Fibroblast of gingiva (primary cell): ENCODE measurements at regions not wholly inside any gene's neighbourhood (a gene's known extent, or its start where the extent isn't known, plus 50 kb on each side); places are given as distances from the start of the nearest gene placed in this dataset.
"Not testable (repeated sequence)": the region's sequence is repeated elsewhere in the genome, so short reads cannot be mapped to it uniquely, and the experiment has no call there.

Experiments used
- DNase-seq: peaks from one replicate; pipeline ENCODE4 v3.0.0-alpha.2; 2011; ENCODE audit warnings: low read depth

- DNase-seq, result not testable (repeated sequence)
These were observed 137.2 kb upstream of the JCAD start for GRCh38 chr10:30196559-30196958.

- DNase-seq, result no peak
These were observed 133.6 kb upstream of the JCAD start for GRCh38 chr10:30192846-30193608.

- DNase-seq, result no peak
These were observed 131.5 kb upstream of the JCAD start for GRCh38 chr10:30190577-30191552.

- peak; percentile 45 for DNase-seq
These were observed 129.8 kb upstream of the JCAD start for GRCh38 chr10:30189238-30189580.

- no peak for DNase-seq
These were observed 129.3 kb upstream of the JCAD start for GRCh38 chr10:30188556-30189237.

GRCh38 chr10:30188101-30188500, 128.7 kb upstream of the JCAD start:
- no peak for DNase-seq

GRCh38 chr10:30187010-30187409, 127.6 kb upstream of the JCAD start:
- no peak for DNase-seq

GRCh38 chr10:30186371-30186875, 127.0 kb upstream of the JCAD start:
- DNase-seq, result peak; percentile 6

GRCh38 chr10:30185916-30186315, 126.5 kb upstream of the JCAD start:
- DNase-seq, result peak; percentile 85

GRCh38 chr10:30185341-30185740, 126.0 kb upstream of the JCAD start:
- no peak for DNase-seq

- peak; percentile 17 for DNase-seq
These were observed 125.1 kb upstream of the JCAD start for GRCh38 chr10:30184397-30185033.

GRCh38 chr10:30183055-30183402, 123.6 kb upstream of the JCAD start:
- DNase-seq, result no peak

- DNase-seq, result peak; percentile 93
These were observed 123.0 kb upstream of the JCAD start for GRCh38 chr10:30182191-30183054.

- peak; percentile 96 for DNase-seq
These were observed 119.1 kb upstream of the JCAD start for GRCh38 chr10:30178356-30178964.

- peak; percentile 71 for DNase-seq
These were observed 117.6 kb upstream of the JCAD start for GRCh38 chr10:30176776-30177533.

- peak; percentile 52 for DNase-seq
These were observed 116.8 kb upstream of the JCAD start for GRCh38 chr10:30176182-30176581.

GRCh38 chr10:30172673-30173072, 113.3 kb upstream of the JCAD start:
- DNase-seq, result peak; percentile 82

GRCh38 chr10:30172091-30172490, 112.7 kb upstream of the JCAD start:
- no peak for DNase-seq

- no peak for DNase-seq
These were observed 112.2 kb upstream of the JCAD start for GRCh38 chr10:30171601-30172000.

- peak; percentile 62 for DNase-seq
These were observed 111.4 kb upstream of the JCAD start for GRCh38 chr10:30170814-30171213.
